22Rv1 (cell line): ENCODE measurements at regions not wholly inside any gene's neighbourhood (a gene's known extent, or its start where the extent isn't known, plus 50 kb on each side); places are given as distances from the start of the nearest gene placed in this dataset.

Experiments
- ZFX ChIP-seq: fragments of 450-650 bp; IDR thresholded peaks from 2 replicates; pipeline ENCODE4 v1.6.1; 2017; ENCODE audit warnings: antibody characterized with exemption, borderline replicate concordance
- TF ChIP-seq, protein P1 (sequence below): fragments of 450-650 bp; IDR thresholded peaks from 2 replicates; pipeline ENCODE4 v1.5.1; 2017; ENCODE audit warnings: mild to moderate bottlenecking

DNA sequence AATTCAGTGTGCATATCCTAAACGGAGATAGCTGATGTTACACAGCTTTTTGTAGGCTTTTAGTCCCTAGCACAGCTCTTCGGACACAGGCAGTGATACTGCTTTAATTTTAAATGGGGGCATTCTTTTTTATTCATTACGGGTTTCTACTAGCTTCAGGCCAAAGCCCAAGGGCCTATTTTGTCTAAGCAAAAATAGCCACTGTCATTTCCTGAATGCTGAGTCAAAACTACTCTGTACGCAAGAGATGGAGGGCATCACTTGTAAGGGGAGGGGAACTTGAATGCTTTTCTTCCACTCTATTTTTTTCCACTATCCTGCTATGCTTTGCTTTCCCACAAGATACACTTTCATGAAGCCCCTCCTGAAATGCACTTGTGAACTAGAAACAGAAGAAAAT lies 360.7 kb downstream of the PMP22 start:
- TF ChIP-seq, protein P1, sequence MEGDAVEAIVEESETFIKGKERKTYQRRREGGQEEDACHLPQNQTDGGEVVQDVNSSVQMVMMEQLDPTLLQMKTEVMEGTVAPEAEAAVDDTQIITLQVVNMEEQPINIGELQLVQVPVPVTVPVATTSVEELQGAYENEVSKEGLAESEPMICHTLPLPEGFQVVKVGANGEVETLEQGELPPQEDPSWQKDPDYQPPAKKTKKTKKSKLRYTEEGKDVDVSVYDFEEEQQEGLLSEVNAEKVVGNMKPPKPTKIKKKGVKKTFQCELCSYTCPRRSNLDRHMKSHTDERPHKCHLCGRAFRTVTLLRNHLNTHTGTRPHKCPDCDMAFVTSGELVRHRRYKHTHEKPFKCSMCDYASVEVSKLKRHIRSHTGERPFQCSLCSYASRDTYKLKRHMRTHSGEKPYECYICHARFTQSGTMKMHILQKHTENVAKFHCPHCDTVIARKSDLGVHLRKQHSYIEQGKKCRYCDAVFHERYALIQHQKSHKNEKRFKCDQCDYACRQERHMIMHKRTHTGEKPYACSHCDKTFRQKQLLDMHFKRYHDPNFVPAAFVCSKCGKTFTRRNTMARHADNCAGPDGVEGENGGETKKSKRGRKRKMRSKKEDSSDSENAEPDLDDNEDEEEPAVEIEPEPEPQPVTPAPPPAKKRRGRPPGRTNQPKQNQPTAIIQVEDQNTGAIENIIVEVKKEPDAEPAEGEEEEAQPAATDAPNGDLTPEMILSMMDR: no peak
- no peak for TF ChIP-seq ZFX
